SHP77 treated with DMSO at 0.1 percent for 48 hours (cell line): ENCODE measurements at regions not wholly inside any gene's neighbourhood (a gene's known extent, or its start where the extent isn't known, plus 50 kb on each side); places are given as distances from the start of the nearest gene placed in this dataset.
A peak's percentile ranks its signal among the peaks of the same experiment; 100 is the strongest.
"Not testable (repeated sequence)": the region's sequence is repeated elsewhere in the genome, so short reads cannot be mapped to it uniquely, and the experiment has no call there.

Experiments used
- DNase-seq: peaks from one replicate; lab custom pipeline; 2025; lab: John Stamatoyannopoulos, UW

DNA sequence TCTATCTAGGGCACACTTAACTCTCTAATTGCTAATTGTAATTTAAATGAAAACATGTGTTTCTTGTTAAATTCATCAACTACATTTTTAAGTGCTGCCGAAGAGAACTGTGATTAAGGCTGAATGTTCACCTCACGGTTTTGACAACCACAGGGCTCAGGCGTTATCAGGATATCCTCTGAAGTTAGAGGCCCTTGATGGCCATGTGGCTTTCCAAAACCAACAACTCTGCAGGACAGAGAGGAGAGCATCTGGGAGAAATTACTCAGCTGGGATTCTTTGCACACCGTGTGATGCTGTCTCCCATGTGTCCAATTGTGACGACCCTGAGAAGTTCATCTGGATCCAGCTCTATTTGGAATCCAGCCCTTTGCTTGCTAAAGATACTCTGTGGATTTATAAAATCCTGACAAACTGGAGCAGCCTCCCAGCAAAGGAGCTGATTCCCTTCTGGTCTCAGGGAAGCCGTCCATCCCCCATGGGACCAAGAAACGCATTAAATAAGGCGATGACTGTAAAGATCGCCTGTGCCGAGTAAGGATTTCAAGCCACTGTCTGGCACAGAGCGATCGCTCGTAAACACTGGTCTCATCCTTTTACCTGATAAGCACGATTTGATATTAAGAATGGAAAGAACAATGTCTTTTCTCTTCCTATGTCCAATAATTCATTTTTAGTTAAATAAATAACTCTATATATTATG lies 401.1 kb downstream of the CD83 start:
- no peak for DNase-seq

DNA sequence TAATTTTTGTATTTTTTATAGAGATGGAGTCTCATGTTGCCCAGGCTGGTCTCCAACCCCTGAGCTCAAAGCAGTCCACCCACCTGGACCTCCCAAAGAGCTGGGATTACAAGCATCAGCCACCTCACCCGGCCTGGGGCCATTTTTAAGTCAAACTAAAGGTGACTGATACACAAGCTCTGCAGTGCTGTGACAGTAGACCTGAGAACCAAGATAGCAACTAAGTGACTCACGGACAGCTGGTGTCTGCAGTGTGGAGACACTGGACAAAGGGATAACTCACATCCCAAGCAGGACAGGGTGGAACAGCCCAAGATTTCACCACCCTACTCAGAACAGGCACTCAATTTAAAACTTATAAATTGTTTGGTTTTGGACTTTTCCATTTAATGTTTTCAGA lies 402.5 kb downstream of the CD83 start:
- no peak for DNase-seq

DNA sequence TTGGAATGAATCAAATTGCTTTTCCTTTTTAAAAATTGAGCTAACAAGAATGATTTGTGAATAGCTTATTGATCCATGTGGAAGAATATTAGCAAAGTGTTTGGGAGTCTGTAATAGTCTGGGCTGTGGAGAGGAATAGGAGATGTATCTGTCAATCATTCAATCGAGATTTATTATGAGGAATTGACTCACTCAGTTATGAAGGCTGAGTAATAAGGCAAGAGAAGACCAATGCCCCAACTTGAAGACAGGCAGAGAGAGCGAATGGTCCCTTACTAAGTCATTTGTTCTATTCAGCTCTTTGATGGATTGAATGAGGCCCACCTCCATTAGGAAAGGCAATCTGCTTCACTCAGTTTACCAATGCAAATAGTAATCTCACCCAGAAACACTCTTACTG lies 403.0 kb downstream of the CD83 start:
- no peak for DNase-seq

- DNase-seq = no peak
These were observed 403.6 kb downstream of the CD83 start for GRCh38 chr6:14521141-14521540.

GRCh38 chr6:14521861-14522260 lies 404.3 kb downstream of the CD83 start:
- not testable (repeated sequence) for DNase-seq

GRCh38 chr6:14524319-14524718 lies 406.7 kb downstream of the CD83 start:
- DNase-seq = no peak

DNA sequence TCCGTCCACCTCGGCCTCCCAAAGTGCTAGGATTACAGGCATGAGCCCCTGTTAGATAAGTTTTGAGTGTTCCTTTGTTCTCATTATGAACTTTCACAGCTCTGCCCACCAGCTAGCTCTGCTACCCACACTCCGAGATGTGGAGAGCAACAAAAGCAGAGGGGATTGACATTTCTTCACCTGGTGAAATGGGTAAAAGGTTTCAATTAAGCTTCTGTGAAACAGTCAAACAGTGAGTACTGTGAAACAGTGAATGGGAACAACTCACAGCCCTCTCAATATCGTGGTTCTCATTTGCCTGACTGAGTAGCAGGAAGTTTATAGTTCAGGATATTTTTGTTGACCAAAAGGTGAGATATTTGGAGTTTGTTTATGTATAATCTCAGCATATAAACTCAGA lies 412.8 kb downstream of the CD83 start:
- DNase-seq = no peak

- DNase-seq = no peak
These were observed 415.9 kb downstream of the CD83 start for GRCh38 chr6:14533446-14533845.

DNA sequence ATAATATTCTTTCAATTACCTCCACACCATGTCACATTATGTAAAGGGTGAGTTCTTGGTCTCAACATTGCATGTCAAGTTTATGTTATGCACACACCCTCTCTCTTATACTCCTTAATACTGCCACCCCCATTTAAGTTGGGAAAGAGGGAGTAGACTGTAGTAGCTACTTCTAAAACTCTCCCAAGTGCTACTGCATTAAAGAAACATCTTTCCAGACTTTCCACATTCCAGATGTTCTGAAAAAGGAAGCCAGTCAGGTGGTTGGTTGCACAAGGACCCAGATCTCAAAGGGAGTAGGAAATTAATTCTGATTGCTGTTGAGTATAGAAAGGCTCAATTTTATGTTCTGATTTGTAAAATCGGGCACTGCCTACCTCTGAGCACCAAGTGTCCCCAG lies 419.5 kb downstream of the CD83 start:
- no peak for DNase-seq

DNA sequence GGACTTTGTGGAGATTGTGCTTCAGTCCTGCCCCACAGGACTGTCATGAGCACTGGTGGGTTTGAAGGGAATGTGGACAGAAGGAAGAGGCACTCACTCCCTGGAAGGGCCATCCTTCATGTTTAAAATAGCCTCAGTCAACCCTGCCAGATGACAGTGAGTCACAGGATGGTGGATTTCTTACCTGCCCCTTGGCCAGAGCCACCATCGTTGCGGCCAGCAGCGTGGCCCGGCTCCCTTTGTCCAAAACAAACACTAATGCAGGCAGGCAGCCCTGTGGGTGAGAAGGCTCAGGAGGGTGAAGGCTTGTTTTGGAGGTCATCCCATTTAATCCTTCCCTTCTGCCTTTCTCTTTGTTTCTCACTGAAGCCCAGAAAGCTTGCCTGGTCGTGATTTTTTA lies 422.7 kb downstream of the CD83 start:
- no peak for DNase-seq

DNA sequence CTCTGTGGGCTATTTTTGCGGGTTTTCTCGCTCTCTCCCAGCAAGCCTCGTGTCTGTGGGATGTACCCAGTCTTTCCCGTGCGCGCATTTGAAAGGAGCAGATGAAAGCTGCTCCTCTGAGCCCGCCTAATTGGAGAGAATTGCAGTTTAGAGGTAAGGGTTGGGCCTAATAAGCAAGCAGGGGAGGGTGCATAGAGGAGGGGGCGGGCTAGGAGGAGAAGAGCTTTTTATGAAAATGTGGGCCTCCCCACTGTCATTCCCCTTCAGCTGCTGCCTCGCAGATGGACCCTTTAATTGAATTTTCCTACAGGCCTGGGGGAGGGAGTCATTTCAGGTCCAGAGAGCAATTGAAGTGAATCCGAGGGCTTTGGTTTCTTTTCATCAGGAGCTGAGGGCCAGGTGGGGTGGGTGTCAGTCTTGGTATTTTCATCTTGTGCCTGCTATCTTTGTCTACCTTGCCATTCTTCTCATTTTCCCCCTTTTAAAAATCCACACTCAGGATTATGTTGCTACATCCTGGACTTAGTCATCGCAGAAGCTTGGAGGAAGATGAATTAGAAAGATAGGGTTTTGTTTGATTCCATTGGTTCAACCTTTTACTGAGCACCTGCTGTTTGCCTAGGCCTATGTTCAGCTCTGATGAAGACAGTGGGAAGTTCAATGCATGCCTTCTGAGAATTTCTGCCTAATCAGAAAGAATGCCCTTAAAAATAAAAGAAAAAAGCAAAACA lies 423.4 kb downstream of the CD83 start:
- DNase-seq = no peak

- no peak for DNase-seq
These were observed 425.2 kb downstream of the CD83 start for GRCh38 chr6:14542670-14543366.

- DNase-seq = no peak
These were observed 426.5 kb downstream of the CD83 start for GRCh38 chr6:14543971-14544585.

- no peak for DNase-seq
These were observed 427.1 kb downstream of the CD83 start for GRCh38 chr6:14544666-14545065.

GRCh38 chr6:14545496-14545895 lies 427.9 kb downstream of the CD83 start:
- no peak for DNase-seq

DNA sequence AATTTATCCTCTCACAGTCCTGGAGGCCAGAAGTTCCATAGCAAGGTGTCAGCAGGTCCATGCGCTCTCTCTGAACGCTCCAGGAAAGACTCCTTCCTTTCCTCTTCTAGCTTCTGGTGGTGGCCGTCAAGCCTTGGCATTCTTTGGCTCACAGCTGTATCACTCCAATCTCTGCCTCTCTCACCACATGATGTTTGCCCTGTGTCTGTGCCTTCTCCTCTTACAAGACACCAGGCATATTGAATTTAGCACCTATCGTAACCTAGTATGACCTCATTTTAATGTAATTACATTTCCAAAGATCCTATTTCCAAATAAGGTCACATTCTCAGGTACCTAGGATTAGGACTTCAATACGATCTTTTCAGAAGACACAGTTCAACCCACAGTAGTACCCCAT lies 428.5 kb downstream of the CD83 start:
- no peak for DNase-seq

GRCh38 chr6:14547284-14547998 lies 429.9 kb downstream of the CD83 start:
- no peak for DNase-seq

GRCh38 chr6:14549304-14549770 lies 431.8 kb downstream of the CD83 start:
- DNase-seq = peak; percentile 69

DNA sequence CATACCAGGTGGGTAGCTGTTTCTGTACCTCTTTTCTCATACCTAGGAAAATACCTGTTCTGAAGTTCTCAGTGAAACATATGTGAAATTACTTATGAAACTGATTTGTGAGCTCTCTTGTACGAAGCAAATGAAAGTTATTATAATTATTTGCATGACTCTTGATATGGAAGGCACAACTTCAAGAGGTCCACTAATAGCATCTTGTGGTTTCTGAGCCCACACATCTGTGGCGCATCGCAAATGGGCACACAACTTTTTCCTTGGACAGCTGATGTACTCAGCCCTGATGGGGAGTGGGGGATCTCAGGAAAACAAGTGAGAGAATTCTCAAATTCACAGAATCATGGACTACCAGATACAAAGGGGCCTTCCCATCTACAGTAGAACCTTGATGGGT lies 432.3 kb downstream of the CD83 start:
- no peak for DNase-seq

DNA sequence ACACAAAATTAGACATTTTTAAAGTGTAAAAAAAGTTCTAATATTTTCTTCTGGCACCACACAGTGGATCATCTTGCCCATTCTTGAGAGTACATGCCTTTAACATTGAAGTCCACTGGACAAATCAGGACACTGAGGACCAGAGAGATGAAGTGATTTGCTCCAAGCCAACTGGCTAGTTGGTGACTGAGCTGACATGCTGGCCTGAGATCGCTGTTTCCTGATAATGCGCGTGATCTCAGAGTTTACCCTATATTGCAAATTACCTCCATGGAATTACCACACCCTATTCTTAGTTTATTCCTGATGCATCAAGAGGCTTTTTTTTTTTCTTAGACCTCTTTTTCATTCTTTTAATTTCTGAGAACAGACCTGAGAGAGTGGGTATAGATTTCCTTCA lies 432.8 kb downstream of the CD83 start:
- no peak for DNase-seq

DNA sequence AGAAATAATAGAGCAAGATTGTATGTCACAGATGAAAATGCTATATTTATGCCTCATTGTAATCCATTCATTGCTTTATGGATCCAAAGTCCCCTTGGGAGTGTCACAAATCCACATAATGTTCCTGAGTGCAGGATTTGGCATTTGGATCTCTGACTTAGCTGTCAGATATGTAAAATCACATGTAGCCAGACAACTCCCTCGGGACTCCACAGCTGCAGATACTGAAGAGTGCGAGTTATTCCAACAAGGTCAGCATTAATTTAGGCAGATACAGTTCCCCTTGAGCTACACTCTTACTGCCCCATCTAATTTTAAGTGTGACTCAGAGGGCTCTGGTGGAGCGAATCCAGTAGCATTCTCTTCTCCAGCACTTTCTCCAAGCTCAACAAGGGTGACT lies 433.2 kb downstream of the CD83 start:
- no peak for DNase-seq

- DNase-seq = not testable (repeated sequence)
These were observed 434.0 kb downstream of the CD83 start for GRCh38 chr6:14551601-14552000.
